Hepatic stellate cell (primary cell): ENCODE measurements at regions not wholly inside any gene's neighbourhood (a gene's known extent, or its start where the extent isn't known, plus 50 kb on each side); places are given as distances from the start of the nearest gene placed in this dataset.

Experiments
- DNase-seq: peaks from one replicate; pipeline ENCODE4 v3.0.0; 2011; ENCODE audit warnings: low spot score

- DNase-seq = no peak
Measured at GRCh38 chr16:49127103-49127502, 154.5 kb downstream of the CBLN1 start.

DNA sequence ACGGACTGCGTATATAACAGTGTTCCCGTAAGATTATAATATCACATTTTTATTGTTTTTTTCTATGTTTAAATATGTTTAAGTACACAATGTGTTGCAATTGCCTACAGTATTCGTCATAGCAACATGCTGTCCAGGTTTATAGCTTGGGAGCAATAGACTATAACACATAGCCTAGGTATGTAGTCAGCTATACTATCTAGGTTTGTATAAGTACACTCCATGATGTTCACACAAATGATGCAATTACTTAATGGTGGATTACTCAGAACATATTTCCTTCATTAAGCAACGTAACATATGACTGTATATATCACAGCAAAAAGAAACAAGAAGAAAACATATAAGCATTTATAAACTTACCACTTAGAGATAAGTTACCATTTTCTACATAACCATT is 160.0 kb downstream of the CBLN1 start:
- DNase-seq = no peak

- DNase-seq = no peak
Measured at GRCh38 chr16:49120631-49121030, 161.0 kb downstream of the CBLN1 start.

- DNase-seq = no peak
Measured at GRCh38 chr16:49116873-49117272, 164.8 kb downstream of the CBLN1 start.

- DNase-seq = no peak
Measured at GRCh38 chr16:49115956-49116355, 165.7 kb downstream of the CBLN1 start.

- DNase-seq = no peak
Measured at GRCh38 chr16:49112754-49113153, 168.9 kb downstream of the CBLN1 start.

DNA sequence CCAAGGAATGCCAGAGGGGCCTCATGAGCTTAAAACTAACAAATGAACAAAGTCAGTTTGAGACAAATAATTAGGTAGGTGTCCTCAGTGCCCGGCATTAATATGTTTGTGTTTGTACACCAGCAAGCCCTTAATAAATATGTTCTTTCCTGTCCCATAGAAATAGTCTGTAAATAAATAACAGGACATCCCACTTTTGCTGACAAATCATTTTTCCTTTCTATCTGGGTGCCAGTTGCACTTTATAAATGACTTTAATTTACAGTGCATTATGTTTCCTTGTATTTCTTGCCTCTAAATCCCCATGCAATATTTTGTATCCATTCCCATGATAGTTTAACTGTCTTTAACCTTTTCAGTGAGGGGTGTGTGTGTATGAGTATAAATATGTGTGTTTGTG is 170.3 kb downstream of the CBLN1 start:
- no peak for DNase-seq

DNA sequence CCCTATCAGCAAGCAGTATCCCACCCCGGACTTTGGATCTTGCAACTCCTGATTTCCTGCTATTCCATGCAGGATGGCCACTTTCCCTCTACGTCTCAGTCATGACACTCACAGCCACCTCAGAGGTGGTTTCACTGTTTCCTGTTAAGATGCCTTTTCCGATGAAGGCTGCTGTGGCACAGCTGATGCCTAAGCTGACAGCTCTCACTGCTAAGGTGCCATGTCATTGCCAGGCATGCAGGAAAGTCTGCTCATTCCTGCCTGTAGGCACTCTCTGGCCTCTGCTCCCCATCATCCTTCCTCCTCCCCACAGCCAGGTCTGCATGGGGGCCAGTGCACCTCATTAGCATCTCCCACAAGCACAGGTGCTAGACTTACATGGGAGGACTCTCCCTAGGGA is 173.0 kb downstream of the CBLN1 start:
- no peak for DNase-seq

DNA sequence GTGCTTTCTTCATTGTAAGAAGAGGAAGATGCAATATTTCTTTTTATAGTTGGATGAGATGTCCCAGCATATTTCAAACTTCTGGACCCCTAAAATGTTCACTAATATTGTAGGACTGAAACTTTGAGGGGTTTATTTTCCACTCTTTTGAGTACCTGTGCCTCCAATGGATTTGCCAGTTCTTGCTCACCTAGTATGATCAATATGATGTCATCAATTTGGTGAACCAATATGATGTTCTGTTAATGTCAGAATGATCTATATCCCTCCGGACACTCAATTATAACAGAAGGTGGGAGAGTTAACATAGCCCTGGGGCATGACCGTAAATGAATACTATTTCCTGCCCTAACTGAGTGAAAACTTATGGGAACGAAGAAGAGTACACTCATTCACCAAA is 178.3 kb downstream of the CBLN1 start:
- DNase-seq = no peak

DNA sequence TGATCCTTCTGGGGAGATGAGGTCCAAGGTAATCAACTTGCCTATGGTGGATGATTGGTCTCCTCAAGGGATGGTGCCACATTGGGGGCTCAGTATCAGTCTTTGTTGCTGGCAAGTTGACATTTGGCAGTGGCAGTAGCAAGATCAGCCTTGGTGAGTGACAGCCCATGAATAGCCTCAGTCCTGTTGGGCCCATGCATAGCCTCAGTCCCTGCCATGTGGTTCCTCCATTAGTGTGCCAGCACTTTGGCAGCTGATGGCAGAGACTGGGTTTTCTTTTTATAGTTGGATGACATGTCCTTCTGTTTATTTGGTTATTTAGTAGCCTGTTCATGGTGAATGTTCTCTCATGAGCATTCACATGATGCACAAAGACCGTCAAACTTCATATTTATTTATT is 179.6 kb downstream of the CBLN1 start:
- DNase-seq = no peak

- DNase-seq = no peak
Measured at GRCh38 chr16:49100366-49100765, 181.3 kb downstream of the CBLN1 start.

DNA sequence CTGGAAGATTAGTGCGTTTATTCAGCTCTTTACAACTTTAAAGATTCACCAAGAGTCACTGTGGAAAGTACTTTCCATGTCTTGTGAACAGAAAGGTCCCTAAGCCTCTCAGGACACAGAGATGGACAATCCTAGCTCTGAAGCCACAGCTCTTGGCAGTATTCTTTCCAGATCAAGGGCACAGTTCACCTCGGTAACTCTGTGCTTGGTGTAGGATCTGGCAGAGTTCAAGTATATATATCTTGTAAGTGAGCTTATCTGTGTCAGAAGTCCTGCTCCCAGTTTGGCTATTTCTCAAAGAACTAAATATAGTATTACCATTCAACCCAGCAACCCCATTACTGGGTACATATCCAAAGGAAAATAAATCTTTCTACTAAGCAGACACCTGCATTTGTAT is 183.7 kb downstream of the CBLN1 start:
- no peak for DNase-seq

DNA sequence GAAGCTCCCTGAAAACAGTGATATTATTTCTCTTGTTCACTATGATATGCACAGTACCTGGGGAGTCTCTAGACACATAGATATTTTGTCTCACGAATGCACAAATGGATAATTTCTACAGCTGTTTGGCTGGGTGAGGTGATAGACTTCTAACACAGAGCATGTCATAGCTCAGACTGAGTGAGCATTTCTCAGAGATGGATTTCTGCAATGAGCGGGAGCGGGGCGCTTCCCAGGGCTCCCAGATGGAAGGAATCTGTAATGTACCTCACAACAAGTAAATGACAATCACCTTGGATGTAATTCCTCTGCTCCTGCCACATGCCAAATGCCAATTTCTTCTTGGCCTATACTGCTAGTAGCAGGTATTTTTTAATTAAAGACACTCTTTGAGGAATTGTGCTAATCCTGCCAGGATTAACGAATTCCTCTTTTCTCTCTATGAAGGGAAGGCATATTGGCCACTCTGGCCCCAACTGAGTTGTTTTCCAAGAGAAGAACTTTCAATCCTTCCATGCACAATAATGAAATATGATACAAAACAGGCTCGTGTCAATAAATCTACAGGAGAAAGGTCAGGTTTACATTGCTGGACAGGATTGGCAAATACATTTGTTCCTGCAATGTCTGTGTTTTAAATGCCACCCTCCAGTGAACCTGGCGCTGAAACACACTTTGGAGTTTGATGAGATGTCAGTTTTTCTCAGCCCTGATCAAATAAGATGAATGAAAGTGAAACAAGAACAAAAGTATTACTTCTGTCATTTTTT is 185.3 kb downstream of the CBLN1 start:
- DNase-seq = no peak

GRCh38 chr16:49095539-49095938 is 186.1 kb downstream of the CBLN1 start:
- no peak for DNase-seq

DNA sequence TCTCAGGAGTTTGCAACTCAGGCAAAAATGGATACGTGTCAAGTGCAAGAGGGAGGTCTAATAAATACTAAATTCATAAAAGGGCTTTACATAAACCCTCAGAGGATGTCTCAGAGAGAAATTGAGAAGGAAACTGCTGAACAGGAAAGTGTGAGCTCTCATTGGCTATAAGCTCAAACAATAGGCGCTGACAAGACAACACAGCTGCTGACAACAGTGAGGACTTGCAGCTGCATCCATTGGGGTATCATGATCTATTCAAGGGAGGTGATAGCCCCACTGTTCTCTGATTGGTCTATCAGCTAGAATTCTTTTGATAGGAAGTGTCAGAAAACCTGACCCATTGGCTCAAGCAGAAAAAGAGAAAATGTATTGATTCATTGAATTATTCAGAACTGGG is 187.2 kb downstream of the CBLN1 start:
- no peak for DNase-seq

- no peak for DNase-seq
Measured at GRCh38 chr16:49093939-49094338, 187.7 kb downstream of the CBLN1 start.

DNA sequence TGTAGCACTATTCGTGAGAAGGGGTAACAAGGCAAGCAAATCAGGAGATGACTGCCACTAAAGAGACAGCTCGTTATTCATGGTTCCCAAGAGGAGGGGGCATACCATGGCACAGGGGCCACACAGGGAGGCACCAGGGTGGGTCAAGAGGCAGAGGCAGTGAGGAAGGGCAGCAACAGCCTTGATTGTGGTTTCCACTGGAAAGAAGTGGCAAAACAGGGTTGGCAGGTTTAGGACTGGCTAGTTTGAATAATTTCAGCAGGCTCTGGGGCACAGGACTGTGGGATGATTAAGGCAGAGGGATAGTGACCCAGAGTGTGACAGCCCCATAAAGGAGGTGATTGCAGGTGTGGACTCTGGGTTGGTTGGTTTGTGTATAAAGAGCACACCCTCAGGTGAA is 188.9 kb downstream of the CBLN1 start:
- DNase-seq = no peak

DNA sequence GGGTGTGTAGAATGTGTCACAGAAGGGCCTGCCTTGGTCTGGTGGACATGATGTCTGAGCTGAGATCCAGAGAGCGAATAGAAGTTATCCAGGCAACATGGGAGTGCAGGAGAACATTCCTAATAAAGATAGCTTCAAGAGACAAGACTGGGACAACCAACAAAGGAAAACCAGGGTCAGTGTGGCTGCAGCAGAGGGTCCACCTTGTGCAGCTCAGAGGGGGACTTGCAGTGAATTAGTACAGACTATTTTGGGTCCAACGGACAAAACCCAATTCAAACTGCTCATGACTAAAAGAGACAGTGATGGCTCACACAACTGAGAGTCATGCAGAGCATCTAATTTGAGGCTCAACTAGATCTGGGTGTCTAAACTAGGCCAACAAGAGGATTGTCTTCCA is 192.1 kb downstream of the CBLN1 start:
- no peak for DNase-seq

DNA sequence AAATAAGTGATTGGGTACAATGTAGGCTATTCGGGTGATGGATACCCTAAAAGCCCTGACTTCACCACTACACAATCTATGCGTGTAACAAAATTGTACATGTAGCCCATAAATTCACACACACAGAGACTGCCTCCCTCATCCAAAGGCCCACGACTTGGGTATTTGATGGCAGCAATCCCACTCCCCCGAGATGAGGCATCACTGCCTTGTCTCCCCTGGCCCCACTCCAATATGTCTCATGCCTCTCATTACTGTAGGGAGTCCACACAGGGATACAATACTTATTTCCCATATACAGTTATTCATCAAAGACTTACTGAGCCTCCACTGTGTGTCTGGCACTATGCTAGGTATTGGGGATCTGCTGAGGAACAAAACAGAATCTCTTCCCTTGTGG is 192.6 kb downstream of the CBLN1 start:
- DNase-seq = no peak

DNA sequence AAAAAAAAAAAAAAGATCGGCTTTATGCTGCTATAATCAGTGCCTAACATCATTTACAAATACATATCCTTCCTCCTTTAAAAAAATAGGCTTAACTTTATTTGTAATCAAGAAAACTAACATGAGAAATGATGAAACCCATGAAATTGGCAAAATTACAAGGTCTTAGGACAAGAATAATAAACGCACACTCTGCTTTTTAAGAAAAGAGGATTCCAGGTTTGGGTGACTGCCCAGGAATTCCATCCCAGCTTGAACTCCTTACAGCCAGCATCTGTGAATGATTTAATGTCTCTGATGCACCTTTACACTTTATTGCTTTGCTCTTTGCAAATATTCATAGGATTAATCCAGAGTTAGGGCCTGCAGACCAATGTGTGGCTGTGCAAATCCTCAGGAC is 196.0 kb downstream of the CBLN1 start:
- no peak for DNase-seq

- DNase-seq = no peak
Measured at GRCh38 chr16:49084628-49085390, 196.8 kb downstream of the CBLN1 start.

GRCh38 chr16:49081554-49081953 is 200.1 kb downstream of the CBLN1 start:
- DNase-seq = no peak

DNA sequence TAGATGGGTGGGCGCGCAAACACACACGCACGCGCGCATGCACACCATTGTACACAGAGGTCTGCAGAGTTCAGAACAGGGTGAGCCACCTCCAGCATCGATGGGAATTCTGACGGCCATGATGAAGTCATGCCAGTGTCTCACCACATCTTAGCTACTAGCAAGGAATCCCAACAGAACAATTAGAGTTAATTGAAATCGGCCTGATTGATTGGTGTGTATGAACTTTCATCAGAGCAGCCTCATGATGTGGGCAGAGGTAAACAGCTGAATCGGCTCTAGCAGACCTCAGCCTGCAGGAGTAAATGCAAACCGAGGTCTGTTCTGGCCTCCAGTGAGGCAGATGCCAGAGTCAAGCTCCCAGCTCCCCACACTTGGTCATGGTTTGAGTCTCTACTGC is 200.6 kb downstream of the CBLN1 start:
- no peak for DNase-seq

- no peak for DNase-seq
Measured at GRCh38 chr16:49078571-49078970, 203.1 kb downstream of the CBLN1 start.
